Skeletal muscle cell (primary cell): ENCODE measurements at regions not wholly inside any gene's neighbourhood (a gene's known extent, or its start where the extent isn't known, plus 50 kb on each side); places are given as distances from the start of the nearest gene placed in this dataset.

Experiments used
- DNase-seq: peaks from one replicate; pipeline ENCODE4 v3.0.0-alpha.2; 2010; ENCODE audit warnings: low read depth
- H3K4me3 ChIP-seq: 2 replicates; pipeline ENCODE4 v1.5.1; 2011; ENCODE audit warnings: low read depth, mild to moderate bottlenecking, control low read depth, low read length, moderate library complexity

- DNase-seq, result no peak
- H3K4me3 ChIP-seq, result no peak overlapping the region
Observed at GRCh38 chr21:15405214-15405613, 324.6 kb upstream of the USP25 start.

- DNase-seq, result no peak
- no peak overlapping the region for H3K4me3 ChIP-seq
Observed at GRCh38 chr21:15406791-15407190, 323.0 kb upstream of the USP25 start.

DNA sequence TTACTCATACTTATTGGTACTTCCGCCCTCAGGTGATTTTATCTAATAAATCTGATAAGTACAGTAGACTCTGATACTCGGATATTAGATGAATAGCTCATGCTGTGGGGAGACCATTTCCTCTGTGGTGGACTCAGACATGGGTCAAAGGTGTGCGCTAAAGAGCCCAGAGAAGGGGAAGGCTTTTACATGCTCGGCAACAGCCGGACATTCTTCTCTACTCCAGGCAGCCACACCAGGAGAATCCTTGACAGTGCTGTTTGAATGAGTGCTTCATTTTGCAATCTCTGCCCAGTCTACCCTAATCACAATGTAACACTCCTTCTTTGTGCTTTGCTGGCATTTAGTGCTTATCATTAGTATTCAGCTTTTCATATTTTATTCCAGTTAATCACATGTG, 322.2 kb upstream of the USP25 start:
- H3K4me3 ChIP-seq, result no peak overlapping the region
- DNase-seq, result no peak

GRCh38 chr21:15408089-15408488, 321.7 kb upstream of the USP25 start:
- DNase-seq, result no peak
- H3K4me3 ChIP-seq, result no peak overlapping the region

- H3K4me3 ChIP-seq, result no peak overlapping the region
- DNase-seq, result no peak
Observed at GRCh38 chr21:15409031-15409430, 320.8 kb upstream of the USP25 start.

- no peak overlapping the region for H3K4me3 ChIP-seq
- no peak for DNase-seq
Observed at GRCh38 chr21:15410853-15411252, 318.9 kb upstream of the USP25 start.

DNA sequence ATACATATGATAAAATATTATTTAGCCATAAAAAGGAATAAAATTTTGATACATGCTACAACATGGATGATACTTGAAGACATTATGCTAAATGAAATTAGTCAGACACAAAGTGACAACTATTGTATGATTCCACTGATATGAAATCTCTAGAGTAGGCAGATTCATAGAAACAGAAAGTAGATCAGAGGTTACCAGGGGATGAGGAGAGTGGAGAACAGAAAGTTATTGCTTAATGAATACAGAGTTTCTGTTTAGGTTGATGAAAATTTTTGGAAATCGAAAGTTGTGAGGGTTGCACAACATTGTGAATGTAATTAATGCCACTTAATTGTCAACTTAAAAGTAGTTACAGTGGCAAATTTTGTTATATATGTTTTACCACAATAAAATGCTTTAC, 315.7 kb upstream of the USP25 start:
- no peak overlapping the region for H3K4me3 ChIP-seq
- no peak for DNase-seq

DNA sequence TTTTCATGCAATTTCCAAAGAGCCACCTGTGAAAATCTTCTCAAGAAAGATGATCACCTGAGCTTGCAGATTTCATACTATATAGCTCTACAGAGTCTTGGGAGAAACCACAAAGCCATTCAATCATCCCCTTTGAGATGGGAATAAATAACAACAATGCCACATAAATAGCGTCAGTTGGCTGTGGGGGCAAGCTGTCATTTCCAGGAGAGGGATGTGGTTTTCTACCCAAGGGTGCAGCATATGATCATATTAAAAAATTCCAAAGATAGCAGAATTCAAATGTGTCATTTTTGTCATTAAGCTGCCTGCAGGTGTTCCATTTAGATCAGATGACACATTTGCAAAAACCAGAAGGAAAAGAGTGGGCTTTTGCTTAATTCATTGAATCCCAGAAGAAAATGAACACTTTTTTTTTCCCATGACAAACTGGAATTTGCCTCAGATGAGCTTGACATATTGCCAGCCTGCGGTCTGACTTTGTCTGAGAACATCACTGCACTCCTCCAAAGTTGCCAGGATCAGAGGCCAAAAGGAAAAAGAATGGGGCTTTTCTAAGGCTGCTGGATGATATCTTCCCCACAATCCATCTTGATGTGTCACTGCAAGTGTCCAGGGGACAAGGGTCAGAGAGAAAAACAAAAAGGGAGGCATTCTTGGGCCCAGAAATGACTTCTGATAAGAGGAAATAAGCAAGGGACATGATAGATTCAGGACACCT, 314.1 kb upstream of the USP25 start:
- no peak for DNase-seq
- no peak overlapping the region for H3K4me3 ChIP-seq

DNA sequence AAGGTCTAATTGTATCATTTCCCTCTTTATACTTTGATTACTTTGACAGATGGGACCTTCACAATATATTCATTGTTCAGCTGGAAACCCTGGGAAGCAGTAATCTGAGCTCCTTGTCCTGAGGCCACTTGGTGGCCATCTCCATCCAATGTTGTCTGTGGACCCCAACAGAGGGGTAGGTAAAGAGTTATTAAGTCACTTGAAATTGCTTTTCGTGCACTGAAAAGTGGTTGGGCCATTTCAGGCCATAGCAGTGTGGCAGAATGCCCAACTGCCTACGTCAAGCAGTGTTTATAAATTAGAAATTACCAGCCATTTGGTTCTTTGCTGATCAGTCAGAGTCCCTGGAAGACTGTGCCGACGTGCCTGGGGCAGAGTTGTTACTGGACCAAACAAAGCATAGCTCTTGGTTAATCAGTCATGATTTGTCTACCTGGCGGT, 308.3 kb upstream of the USP25 start:
- DNase-seq, result no peak
- no peak overlapping the region for H3K4me3 ChIP-seq

GRCh38 chr21:15421947-15422346, 307.8 kb upstream of the USP25 start:
- no peak overlapping the region for H3K4me3 ChIP-seq
- DNase-seq, result no peak

DNA sequence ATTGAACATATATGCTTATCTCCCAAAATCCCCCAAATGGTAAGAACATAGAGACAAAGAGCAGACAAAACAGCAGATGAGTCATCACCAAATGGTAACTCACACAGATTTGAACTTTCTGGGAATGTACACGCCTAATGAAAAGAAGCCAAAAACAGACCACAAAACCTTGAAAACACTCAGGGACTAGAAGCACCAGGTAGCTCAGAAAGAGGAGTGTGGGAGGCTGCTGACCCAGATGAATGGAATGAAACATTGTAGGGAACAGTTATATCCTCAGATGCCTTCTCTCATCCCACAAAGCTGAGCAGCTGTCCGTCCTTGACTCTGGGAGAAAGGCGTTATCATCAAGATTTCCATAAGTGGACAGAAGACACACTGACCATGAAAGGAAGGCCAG, 307.0 kb upstream of the USP25 start:
- DNase-seq, result peak; percentile 85

GRCh38 chr21:15423676-15424445, 305.9 kb upstream of the USP25 start:
- no peak overlapping the region for H3K4me3 ChIP-seq
- DNase-seq, result no peak

More for the DNA sequence above, 307.0 kb upstream of the USP25 start:
- H3K4me3 ChIP-seq, result no peak overlapping the region

GRCh38 chr21:15425049-15425448, 304.7 kb upstream of the USP25 start:
- DNase-seq, result no peak
- H3K4me3 ChIP-seq, result no peak overlapping the region

DNA sequence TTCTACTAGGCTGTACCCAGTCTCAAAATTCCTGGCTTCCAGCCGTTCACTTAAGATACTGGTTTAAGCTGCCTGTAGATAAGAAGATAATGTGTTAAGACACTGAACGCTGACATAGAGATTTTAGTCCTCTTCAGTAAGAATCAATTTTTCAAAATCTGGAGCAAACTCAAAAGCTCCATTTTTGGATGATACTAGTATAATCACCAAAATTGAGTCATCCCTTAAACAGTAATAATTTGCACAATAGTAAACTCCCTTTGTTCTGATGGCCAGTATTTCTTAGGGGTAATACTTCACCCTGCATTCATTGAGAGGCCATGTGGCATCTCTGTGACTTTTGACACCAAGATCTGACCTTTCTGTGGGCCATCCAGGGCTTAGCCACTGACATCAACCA, 299.8 kb upstream of the USP25 start:
- DNase-seq, result no peak
- no peak overlapping the region for H3K4me3 ChIP-seq

- no peak overlapping the region for H3K4me3 ChIP-seq
- DNase-seq, result peak; percentile 49
Observed at GRCh38 chr21:15430577-15430976, 299.2 kb upstream of the USP25 start.

DNA sequence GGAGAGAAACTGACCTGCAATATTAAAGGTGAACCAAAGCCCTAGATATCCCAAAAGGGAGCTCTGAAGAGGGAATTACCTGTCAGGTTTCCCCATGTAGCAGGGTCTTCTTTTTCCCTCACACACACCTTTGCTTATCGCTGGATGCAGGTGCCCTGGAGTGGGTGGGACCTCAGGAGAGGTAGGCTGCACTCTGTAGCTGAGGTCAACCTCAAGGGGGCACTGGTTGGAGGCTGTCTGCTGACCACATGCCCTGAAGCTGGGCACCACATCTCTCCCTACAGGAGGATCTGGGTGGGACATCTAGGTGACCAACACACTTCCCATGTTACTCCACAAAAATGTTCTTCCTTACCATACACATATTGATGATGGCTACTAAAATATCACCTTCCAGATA, 298.7 kb upstream of the USP25 start:
- no peak for DNase-seq
- H3K4me3 ChIP-seq, result no peak overlapping the region

DNA sequence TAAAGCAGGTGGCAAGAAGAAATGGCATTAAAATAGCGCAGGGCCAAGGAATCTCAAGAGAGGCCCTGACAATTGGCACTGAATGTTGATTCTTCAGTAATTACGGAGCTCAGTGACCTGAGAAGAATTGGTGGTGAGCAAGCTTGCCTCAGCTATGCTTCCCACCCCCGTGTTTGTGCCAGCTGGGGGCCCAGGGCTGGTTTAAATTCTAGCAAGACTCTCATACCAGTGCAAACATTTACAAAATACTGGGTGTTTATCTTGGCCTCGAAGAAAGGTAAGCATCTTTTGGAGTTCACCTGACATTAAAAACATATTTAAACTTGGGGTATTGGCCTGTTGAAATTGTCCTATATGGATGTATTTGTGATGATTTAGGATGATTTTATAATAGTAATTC, 296.7 kb upstream of the USP25 start:
- DNase-seq, result no peak
- no peak overlapping the region for H3K4me3 ChIP-seq

DNA sequence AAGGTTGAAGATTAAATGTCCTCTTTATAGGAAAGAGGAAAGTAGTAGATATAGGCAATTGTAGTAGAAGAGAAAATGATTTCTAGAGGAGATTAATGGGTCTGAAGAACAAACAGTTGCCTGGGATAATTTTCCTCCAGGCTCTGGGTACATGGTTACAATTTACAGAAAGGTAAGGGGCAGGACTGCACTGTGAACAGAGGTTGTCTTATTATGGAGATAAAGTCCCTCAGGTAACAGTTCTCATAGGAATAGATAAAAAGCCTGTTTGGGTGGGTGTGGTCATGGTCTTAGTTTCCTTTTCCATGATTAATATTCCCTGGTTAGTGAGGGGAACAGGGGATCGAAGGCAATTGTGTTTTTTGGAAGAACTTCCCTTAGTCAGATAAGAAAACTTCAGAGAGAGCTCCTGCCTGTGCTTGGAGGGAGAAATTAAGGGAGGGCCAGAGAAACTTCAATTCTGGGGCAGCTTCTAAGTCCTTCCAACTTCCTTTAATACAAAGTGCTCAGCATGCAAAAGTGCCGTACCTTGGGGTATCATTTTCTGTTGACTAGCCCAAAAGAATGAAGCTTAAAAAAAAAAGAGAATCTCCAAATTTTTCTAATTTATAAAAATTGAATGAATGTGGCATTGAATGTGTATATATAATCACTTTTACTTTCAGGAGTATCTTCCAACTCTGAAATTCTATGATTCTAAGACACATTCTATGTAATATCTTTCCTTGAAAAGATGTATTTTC, 295.4 kb upstream of the USP25 start:
- DNase-seq, result no peak
- H3K4me3 ChIP-seq, result no peak overlapping the region

GRCh38 chr21:15436031-15436430, 293.8 kb upstream of the USP25 start:
- no peak for DNase-seq
- no peak overlapping the region for H3K4me3 ChIP-seq

DNA sequence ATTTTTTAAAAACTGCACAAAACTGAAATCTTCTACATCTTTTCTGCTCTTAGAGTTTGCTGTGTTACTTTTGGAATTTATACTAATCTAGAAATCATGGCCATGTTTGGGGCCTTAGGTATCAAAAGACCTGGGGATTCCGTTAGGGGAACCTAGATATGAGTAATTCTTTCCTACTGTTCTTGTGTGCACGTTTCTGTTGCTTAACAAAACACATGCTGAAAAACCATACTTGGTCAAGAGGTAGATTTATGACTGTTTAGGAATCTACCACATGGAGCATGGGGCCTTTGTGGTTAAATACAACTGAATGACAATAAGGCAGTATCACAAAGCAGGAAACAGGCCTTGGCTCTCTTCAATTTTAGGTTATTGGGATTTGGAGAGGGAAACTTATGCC, 291.9 kb upstream of the USP25 start:
- no peak overlapping the region for H3K4me3 ChIP-seq
- DNase-seq, result peak; percentile 77
